Lower lobe of right lung (tissue), 2 donors: ENCODE measurements at regions not wholly inside any gene's neighbourhood (a gene's known extent, or its start where the extent isn't known, plus 50 kb on each side); places are given as distances from the start of the nearest gene placed in this dataset.

ENCODE experiments used
- ATAC-seq, 2 donors: fragments of 200-7000 bp; cut with Tn5 transposase; one replicate each; pipeline ENCODE4 v1.9.1; 2020 to 2022; ENCODE audit warnings: mild to moderate bottlenecking in 2 of 2, moderate library complexity in 2 of 2
- DNase-seq: peaks from one replicate; pipeline ENCODE4 v3.0.0-alpha.2; 2020
- H3K27ac ChIP-seq: fragments of 200-600 bp; one replicate; pipeline ENCODE4 v1.8.0; 2022
- H3K27me3 ChIP-seq: fragments of 200-600 bp; one replicate; pipeline ENCODE4 v1.8.0; 2022; ENCODE audit warnings: low read depth
- H3K36me3 ChIP-seq: fragments of 200-600 bp; one replicate; pipeline ENCODE4 v1.8.0; 2022; ENCODE audit warnings: mild to moderate bottlenecking
- H3K4me1 ChIP-seq: fragments of 200-600 bp; one replicate; pipeline ENCODE4 v1.8.0; 2022
- H3K4me3 ChIP-seq: fragments of 200-600 bp; one replicate; pipeline ENCODE4 v1.8.0; 2022; ENCODE audit warnings: mild to moderate bottlenecking
- H3K9me3 ChIP-seq: fragments of 200-600 bp; one replicate; pipeline ENCODE4 v1.8.0; 2022
- CTCF ChIP-seq: fragments of 200-600 bp; IDR thresholded peaks from one replicate; pipeline ENCODE4 v1.8.0; 2022; ENCODE audit warnings: antibody characterized with exemption, mild to moderate bottlenecking
- intact Hi-C: fragments of 100-400 bp; cut with DNase I; formaldehyde crosslinking; loops from one replicate; pipeline ENCODE4 v1.11.0; 2022
- donor health status: DM: no; HTN: yes; CAD: no; lungs with severe emphysema.

GRCh38 chr12:19627719-19628118, 188.4 kb downstream of the AEBP2 start:
- ATAC-seq (no peak), DNase-seq (no peak)
- Histone ChIP-seq H3K4me1 (no peaks in the 10 kb centered on the region), H3K4me3 (no peak overlapping the region), H3K9me3 (no peaks in the 10 kb centered on the region), H3K36me3 (no peaks in the 10 kb centered on the region), H3K27me3 (no peaks in the 10 kb centered on the region), H3K27ac (no peak overlapping the region)
- intact Hi-C loops: no loop called here
- no peak for TF ChIP-seq CTCF

GRCh38 chr12:19630536-19630935, 191.2 kb downstream of the AEBP2 start:
- H3K4me3 ChIP-seq: no peak overlapping the region
- H3K9me3 ChIP-seq: no peaks in the 10 kb centered on the region
- no peak for TF ChIP-seq CTCF
- H3K36me3 ChIP-seq: no peaks in the 10 kb centered on the region
- intact Hi-C loops: no loop called here
- ATAC-seq: no peak
- H3K4me1 ChIP-seq: no peaks in the 10 kb centered on the region
- no peak for DNase-seq
- no peak overlapping the region for H3K27ac ChIP-seq
- H3K27me3 ChIP-seq: no peaks in the 10 kb centered on the region

GRCh38 chr12:19633194-19633593, 193.9 kb downstream of the AEBP2 start:
- Histone ChIP-seq H3K27me3 (no peaks in the 10 kb centered on the region), H3K4me1 (no peaks in the 10 kb centered on the region), H3K4me3 (no peak overlapping the region), H3K36me3 (no peaks in the 10 kb centered on the region), H3K27ac (no peak overlapping the region), H3K9me3 (no peaks in the 10 kb centered on the region)
- no peak for DNase-seq
- no peak for ATAC-seq
- intact Hi-C loops: no loop called here
- TF ChIP-seq CTCF: no peak

- no peaks in the 10 kb centered on the region for H3K36me3 ChIP-seq
- no peak for DNase-seq
- no peaks in the 10 kb centered on the region for H3K27me3 ChIP-seq
- H3K27ac ChIP-seq: no peak overlapping the region
- no peak for ATAC-seq
- no peaks in the 10 kb centered on the region for H3K9me3 ChIP-seq
- TF ChIP-seq CTCF: no peak
- no peaks in the 10 kb centered on the region for H3K4me1 ChIP-seq
- H3K4me3 ChIP-seq: no peak overlapping the region
- intact Hi-C loops: no loop called here
These were observed 194.3 kb downstream of the AEBP2 start for GRCh38 chr12:19633641-19634040.

- no peaks in the 10 kb centered on the region for H3K27me3 ChIP-seq
- no peaks in the 10 kb centered on the region for H3K36me3 ChIP-seq
- no peak for TF ChIP-seq CTCF
- H3K27ac ChIP-seq: no peak overlapping the region
- intact Hi-C loops: no loop called here
- H3K4me3 ChIP-seq: no peak overlapping the region
- DNase-seq (no peak), ATAC-seq (no peak)
- no peaks in the 10 kb centered on the region for H3K9me3 ChIP-seq
- H3K4me1 ChIP-seq: no peaks in the 10 kb centered on the region
These were observed 200.6 kb downstream of the AEBP2 start for GRCh38 chr12:19639781-19640415.
